ENCODE measurements at regions not wholly inside any gene's neighbourhood (a gene's known extent, or its start where the extent isn't known, plus 50 kb on each side); places are given as distances from the start of the nearest gene placed in this dataset.

DNA sequence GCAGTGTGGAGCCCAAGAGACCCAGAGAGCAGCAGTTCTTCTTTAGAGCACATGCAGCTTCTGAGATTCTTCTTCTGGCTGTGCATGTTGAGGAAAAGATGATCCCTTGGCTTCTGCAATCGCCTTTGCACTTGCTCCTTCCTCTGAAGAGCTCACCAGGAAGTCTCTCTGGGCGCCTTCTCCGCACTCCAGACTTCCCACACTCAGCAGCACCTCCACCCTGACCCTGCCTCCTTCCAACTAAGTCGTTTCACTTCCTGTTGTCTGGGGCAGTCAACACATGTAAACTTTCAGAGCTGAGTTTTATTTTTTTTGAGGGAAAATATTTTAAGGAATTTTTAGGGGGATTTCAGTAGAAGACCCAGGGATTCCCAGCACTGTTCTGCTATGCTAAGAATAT, 73.4 kb upstream of the F3 start:
- H3K27me3 Mint-ChIP-seq = peaks cover 7% of the 10 kb centered on the region
- H3K4me1 ChIP-seq (ENCODE audit: insufficient read depth, low read length) = peaks cover 2% of the 10 kb centered on the region
- no peaks in the 10 kb centered on the region for H3K27me3 ChIP-seq (ENCODE audit: control insufficient read depth in 1 of 2, insufficient read depth in 2 of 2, low read length in 2 of 2)
- TF ChIP-seq, protein P1, sequence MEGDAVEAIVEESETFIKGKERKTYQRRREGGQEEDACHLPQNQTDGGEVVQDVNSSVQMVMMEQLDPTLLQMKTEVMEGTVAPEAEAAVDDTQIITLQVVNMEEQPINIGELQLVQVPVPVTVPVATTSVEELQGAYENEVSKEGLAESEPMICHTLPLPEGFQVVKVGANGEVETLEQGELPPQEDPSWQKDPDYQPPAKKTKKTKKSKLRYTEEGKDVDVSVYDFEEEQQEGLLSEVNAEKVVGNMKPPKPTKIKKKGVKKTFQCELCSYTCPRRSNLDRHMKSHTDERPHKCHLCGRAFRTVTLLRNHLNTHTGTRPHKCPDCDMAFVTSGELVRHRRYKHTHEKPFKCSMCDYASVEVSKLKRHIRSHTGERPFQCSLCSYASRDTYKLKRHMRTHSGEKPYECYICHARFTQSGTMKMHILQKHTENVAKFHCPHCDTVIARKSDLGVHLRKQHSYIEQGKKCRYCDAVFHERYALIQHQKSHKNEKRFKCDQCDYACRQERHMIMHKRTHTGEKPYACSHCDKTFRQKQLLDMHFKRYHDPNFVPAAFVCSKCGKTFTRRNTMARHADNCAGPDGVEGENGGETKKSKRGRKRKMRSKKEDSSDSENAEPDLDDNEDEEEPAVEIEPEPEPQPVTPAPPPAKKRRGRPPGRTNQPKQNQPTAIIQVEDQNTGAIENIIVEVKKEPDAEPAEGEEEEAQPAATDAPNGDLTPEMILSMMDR (IDR thresholded peaks at IDR 0.05) = no peak
- H3K36me3 Mint-ChIP-seq (ENCODE audit: low read depth) = no peaks in the 10 kb centered on the region
- H3K9me3 ChIP-seq (ENCODE audit: control insufficient read depth in 1 of 2, insufficient read depth in 1 of 2, low read length in 2 of 2) = peaks cover 0 to 7% of the 10 kb centered on the region in 2 experiments
- H3K4me3 Mint-ChIP-seq = no peak overlapping the region
- H3K27ac ChIP-seq (ENCODE audit: low read depth in 1 of 2, low read length in 2 of 2) = no peak overlapping the region
- no peaks in the 10 kb centered on the region for H3K4me1 Mint-ChIP-seq (ENCODE audit: low read depth)
- DNase-seq = peak in 2 of 14 experiments; percentile 41 to 48
- intact Hi-C loops (cut with DNase I, micrococcal nuclease) = no loop called here
- no peaks in the 10 kb centered on the region for H3K9me3 Mint-ChIP-seq
- no peak for ATAC-seq (ENCODE audit: poor library complexity)
- H3K27ac Mint-ChIP-seq = no peak overlapping the region
- CTCF ChIA-PET = no interaction called here
- POLR2A ChIA-PET = no interaction called here
- H3K4me3 ChIP-seq (ENCODE audit: low read length) = no peak overlapping the region
- H3K36me3 ChIP-seq (ENCODE audit: insufficient read depth, low read length) = no peaks in the 10 kb centered on the region

DNA sequence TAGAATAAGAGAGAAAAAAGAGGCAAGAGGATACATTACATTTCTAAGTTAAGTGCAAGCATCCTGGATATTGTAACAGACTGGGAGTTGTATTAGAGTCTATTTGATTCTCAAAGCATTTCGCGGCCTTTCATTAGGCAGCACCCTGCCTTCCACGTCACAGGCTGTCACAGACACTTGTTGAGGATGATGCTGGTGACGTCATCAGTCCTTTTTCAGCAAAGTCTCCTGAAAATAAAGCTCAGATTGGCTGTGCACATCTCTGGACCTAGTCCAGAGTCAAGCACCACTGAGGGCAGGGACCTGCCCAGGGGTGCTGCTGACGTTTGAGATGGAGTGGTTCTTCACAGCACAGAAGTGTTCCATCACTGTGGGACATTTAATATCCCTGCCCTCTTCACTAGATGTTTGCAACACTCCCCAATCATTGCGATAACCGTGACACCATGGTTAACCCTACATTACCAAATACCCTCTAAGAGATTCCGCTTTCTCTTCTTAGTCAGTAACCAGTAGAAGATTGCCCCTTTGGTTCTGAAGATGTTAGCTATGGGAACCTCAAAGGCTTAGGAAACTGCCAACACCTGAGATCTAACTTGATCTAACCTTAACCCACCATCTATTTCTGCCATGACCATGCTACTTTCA, 72.7 kb upstream of the F3 start:
- no peaks in the 10 kb centered on the region for H3K4me1 Mint-ChIP-seq (ENCODE audit: low read depth)
- Histone ChIP-seq H3K36me3 (ENCODE audit: insufficient read depth, low read length) (no peaks in the 10 kb centered on the region), H3K9me3 (ENCODE audit: control insufficient read depth in 1 of 2, insufficient read depth in 1 of 2, low read length in 2 of 2) (peaks cover 0 to 7% of the 10 kb centered on the region in 2 experiments), H3K27ac (ENCODE audit: low read depth in 1 of 2, low read length in 2 of 2) (no peak overlapping the region), H3K4me1 (ENCODE audit: insufficient read depth, low read length) (peaks cover 2% of the 10 kb centered on the region), H3K27me3 (ENCODE audit: control insufficient read depth in 1 of 2, insufficient read depth in 2 of 2, low read length in 2 of 2) (no peaks in the 10 kb centered on the region), H3K4me3 (ENCODE audit: low read length) (no peak overlapping the region)
- H3K27ac Mint-ChIP-seq = no peak overlapping the region
- CTCF ChIA-PET = no interaction called here
- intact Hi-C loops (cut with DNase I, micrococcal nuclease) = no loop called here
- H3K27me3 Mint-ChIP-seq = peaks cover 6% of the 10 kb centered on the region
- DNase-seq (peak in 1 of 14 experiments; percentile 6), ATAC-seq (ENCODE audit: poor library complexity) (no peak)
- H3K4me3 Mint-ChIP-seq = no peak overlapping the region
- POLR2A ChIA-PET = no interaction called here
- H3K36me3 Mint-ChIP-seq (ENCODE audit: low read depth) = no peaks in the 10 kb centered on the region
- H3K9me3 Mint-ChIP-seq = no peaks in the 10 kb centered on the region
- TF ChIP-seq, protein P1 (IDR thresholded peaks at IDR 0.05) = no peak

DNA sequence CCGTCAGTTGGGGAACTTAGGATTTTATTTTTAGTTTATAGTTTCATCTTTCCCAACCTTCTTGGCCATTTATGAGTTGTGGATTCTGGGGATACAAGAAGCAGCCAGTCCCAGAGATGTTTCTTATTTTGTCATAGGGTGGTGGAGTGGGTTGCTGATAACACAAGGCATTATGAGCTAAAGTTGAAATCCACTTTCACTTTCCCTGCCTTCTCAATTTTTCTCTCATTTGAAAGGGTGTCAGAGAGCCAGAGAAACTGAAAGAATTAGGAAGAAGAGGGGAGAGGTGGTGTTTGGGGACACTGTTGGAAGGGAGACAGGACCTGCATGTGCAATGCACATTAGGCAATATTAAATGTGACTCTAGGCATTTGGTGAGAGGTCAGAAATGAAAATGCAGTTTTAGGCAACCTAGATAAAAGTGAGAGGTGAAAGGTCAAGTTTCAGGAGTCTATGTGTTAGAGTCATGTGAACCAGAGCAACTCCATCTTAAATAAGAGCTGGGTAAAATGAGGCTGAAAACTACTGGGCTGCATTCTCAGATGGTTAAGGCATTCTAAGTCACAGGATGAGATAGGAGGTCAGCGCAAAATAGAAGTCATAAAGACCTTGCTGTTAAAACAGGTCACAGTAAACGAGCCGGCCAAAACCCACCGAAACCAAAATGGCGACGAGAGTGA, 71.1 kb upstream of the F3 start:
- no peak overlapping the region for H3K27ac Mint-ChIP-seq

More for the DNA sequence above, 71.1 kb upstream of the F3 start:
- Histone ChIP-seq H3K27me3 (ENCODE audit: control insufficient read depth in 1 of 2, insufficient read depth in 2 of 2, low read length in 2 of 2) (no peaks in the 10 kb centered on the region), H3K27ac (ENCODE audit: low read depth in 1 of 2, low read length in 2 of 2) (no peak overlapping the region), H3K9me3 (ENCODE audit: control insufficient read depth in 1 of 2, insufficient read depth in 1 of 2, low read length in 2 of 2) (no peaks in the 10 kb centered on the region), H3K4me1 (ENCODE audit: insufficient read depth, low read length) (peaks cover 2% of the 10 kb centered on the region), H3K4me3 (ENCODE audit: low read length) (no peak overlapping the region), H3K36me3 (ENCODE audit: insufficient read depth, low read length) (no peaks in the 10 kb centered on the region)
- DNase-seq = no peak
- Mint-ChIP-seq H3K4me1 (ENCODE audit: low read depth) (no peaks in the 10 kb centered on the region), H3K9me3 (no peaks in the 10 kb centered on the region), H3K27me3 (no peaks in the 10 kb centered on the region), H3K36me3 (ENCODE audit: low read depth) (no peaks in the 10 kb centered on the region), H3K4me3 (no peak overlapping the region)
- TF ChIP-seq, protein P1 (IDR thresholded peaks at IDR 0.05) = no peak
- CTCF ChIA-PET = no interaction called here
- intact Hi-C loops (cut with DNase I, micrococcal nuclease) = no loop called here
- POLR2A ChIA-PET = no interaction called here
- ATAC-seq (ENCODE audit: poor library complexity) = no peak

Measured in CD4-positive, alpha-beta T cell (primary cell).